ENCODE measurements at regions not wholly inside any gene's neighbourhood (a gene's known extent, or its start where the extent isn't known, plus 50 kb on each side); places are given as distances from the start of the nearest gene placed in this dataset.
"Not testable (repeated sequence)": the region's sequence is repeated elsewhere in the genome, so short reads cannot be mapped to it uniquely, and the experiment has no call there.

GRCh38 chr5:165015126-165015525 lies 1509.7 kb downstream of the MAT2B start:
- H3K4me1 Mint-ChIP-seq = no peaks in the 10 kb centered on the region
- H3K27me3 Mint-ChIP-seq = no peaks in the 10 kb centered on the region
- H3K27ac Mint-ChIP-seq = no peak overlapping the region
- no peak overlapping the region for H3K4me3 Mint-ChIP-seq
- H3K36me3 Mint-ChIP-seq = no peaks in the 10 kb centered on the region
- no peaks in the 10 kb centered on the region for H3K9me3 Mint-ChIP-seq

DNA sequence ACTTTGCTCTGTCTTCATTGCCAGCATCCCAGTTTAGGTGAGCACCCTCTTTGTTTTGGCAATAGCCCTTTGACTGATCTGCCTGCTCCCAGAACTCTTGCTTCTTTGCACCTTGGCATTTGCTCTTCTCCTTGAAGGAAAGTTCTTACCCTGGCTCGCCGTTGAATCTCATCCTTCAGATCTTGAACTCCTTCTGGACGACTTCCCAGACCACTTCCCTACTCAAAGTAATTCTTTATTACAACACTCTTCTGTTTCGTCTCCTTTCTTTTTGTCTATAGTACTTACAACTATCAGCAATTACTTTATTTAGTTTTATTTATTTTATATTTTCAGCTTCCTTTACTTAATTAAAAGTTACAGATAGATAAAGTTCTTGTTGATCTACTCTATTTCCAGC lies 1510.1 kb downstream of the MAT2B start:
- Mint-ChIP-seq H3K36me3 (no peaks in the 10 kb centered on the region), H3K27ac (no peak overlapping the region), H3K9me3 (no peaks in the 10 kb centered on the region), H3K4me3 (no peak overlapping the region), H3K4me1 (no peaks in the 10 kb centered on the region), H3K27me3 (no peaks in the 10 kb centered on the region)

DNA sequence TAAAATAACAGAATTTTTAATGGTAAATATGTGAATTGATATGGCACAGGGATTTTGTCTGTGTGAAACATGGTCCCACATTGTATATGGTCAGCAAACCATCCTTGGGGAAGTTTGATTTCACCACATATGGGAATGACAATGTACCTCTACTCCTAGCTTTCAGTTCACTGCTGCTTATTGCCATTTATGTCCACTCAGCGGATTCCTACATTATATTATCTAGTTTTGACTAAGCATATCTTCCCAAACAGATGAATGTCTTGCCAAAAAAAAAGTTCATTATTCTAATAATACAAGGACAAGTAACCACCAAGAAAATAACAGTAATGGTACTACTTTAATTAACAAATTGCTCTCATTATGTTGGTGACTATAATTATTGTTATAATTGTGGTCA lies 1521.6 kb downstream of the MAT2B start:
- peaks cover 14% of the 10 kb centered on the region for H3K9me3 Mint-ChIP-seq
- H3K36me3 Mint-ChIP-seq = no peaks in the 10 kb centered on the region
- H3K4me3 Mint-ChIP-seq = no peak overlapping the region
- no peak overlapping the region for H3K27ac Mint-ChIP-seq
- no peaks in the 10 kb centered on the region for H3K4me1 Mint-ChIP-seq
- H3K27me3 Mint-ChIP-seq = no peaks in the 10 kb centered on the region

DNA sequence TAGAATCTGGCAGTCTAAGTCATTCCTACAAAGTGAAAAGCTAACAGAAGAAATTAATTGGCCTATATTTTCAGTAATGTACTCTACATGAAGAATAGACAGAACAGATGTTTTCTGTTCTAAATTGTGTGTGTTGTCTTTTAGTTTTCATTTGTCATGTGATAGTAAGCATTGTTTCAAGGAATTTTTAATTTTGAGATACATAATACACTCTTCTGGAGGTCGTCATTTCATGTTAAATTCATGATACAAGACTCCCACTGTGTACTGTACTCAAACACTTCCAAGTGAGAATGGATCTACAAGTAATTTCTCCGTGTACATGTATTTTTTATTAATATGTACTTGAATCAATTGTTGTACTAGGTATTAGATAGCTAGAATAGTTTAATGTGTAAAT lies 1522.9 kb downstream of the MAT2B start:
- Mint-ChIP-seq H3K27me3 (no peaks in the 10 kb centered on the region), H3K36me3 (no peaks in the 10 kb centered on the region), H3K4me3 (no peak overlapping the region), H3K27ac (no peak overlapping the region), H3K4me1 (no peaks in the 10 kb centered on the region), H3K9me3 (peaks cover 13% of the 10 kb centered on the region)

DNA sequence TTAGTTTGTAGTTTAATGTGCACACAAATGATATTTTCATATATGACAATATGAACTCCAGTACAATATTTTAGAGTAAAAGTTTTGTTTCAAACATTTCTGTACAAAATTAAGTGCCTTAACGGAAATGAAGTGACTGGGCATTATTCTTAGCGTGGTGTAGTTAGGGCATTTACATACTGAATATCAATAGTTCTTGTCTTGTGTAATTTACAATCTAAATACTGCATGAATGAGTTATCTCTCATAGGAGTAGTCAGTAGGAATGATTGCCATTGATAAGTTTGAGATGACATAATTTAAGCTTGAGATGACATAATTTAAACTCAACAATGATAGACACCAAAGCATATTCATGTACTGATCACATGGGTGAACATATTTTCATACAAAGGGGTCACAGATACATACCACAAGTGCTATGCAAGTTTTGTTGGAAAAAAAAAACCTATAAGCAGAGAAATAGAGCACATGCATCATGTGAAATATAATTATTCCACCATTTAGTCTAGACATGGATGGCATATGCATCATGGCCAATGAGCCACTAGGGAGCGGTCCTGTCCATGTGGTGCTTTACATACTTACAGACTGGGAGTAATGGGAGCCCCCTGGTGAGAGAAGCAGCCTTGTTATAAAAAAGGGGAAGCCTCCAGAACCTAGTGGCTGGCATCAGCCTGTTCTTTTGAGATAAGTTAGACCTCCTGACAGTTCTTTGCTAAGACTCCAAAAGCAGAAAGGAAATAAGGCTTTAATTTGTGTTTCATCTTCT lies 1523.9 kb downstream of the MAT2B start:
- no peaks in the 10 kb centered on the region for H3K27me3 Mint-ChIP-seq
- no peak overlapping the region for H3K4me3 Mint-ChIP-seq
- peaks cover 5% of the 10 kb centered on the region for H3K9me3 Mint-ChIP-seq
- no peaks in the 10 kb centered on the region for H3K36me3 Mint-ChIP-seq
- no peak overlapping the region for H3K27ac Mint-ChIP-seq
- H3K4me1 Mint-ChIP-seq = no peaks in the 10 kb centered on the region

DNA sequence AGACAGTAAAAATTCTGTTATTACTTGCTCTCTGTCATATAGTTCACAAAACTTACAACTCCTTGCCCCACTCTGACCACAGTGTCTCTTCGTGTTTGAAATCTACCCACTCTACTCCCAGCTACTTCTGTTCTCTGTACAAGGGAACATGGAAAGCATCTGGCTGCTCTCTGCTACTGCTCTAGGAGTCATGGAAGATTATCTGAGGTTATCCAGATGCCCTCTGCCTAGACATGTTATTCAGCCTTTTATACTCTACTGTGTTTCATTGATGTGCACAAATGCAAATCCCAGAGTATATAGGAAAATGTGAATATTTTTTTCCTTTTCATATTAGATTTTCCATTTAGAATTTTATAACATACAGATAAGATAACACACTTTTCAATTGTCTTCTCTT lies 1525.6 kb downstream of the MAT2B start:
- no peaks in the 10 kb centered on the region for H3K4me1 Mint-ChIP-seq
- no peak overlapping the region for H3K27ac Mint-ChIP-seq
- H3K27me3 Mint-ChIP-seq = no peaks in the 10 kb centered on the region
- no peak overlapping the region for H3K4me3 Mint-ChIP-seq
- peaks cover 4% of the 10 kb centered on the region for H3K9me3 Mint-ChIP-seq
- H3K36me3 Mint-ChIP-seq = no peaks in the 10 kb centered on the region

DNA sequence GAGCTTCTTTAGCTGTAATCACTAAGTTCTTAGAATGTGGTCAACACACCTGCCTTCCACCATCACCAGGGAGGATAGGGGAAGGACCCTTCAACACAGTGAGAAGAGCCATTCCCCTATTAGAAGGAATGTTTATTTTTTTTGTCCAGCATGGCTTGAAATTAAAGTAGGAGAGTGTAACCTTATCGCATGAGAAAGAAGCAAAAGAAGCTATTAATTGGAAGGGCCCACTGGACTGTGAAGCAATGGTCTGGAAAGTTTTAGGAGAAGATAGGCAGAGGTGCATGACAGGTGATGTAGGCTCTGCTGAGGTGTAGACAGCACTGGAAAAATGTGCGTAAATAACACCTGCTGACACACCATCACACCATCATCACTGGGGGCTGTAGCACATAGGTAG lies 1526.0 kb downstream of the MAT2B start:
- no peaks in the 10 kb centered on the region for H3K36me3 Mint-ChIP-seq
- peaks cover 4% of the 10 kb centered on the region for H3K9me3 Mint-ChIP-seq
- H3K27me3 Mint-ChIP-seq = no peaks in the 10 kb centered on the region
- no peaks in the 10 kb centered on the region for H3K4me1 Mint-ChIP-seq
- H3K4me3 Mint-ChIP-seq = no peak overlapping the region
- H3K27ac Mint-ChIP-seq = no peak overlapping the region

GRCh38 chr5:165035520-165035919 lies 1530.1 kb downstream of the MAT2B start:
- Mint-ChIP-seq H3K27me3 (no peaks in the 10 kb centered on the region), H3K27ac (no peak overlapping the region), H3K9me3 (peaks cover 4% of the 10 kb centered on the region), H3K36me3 (no peaks in the 10 kb centered on the region), H3K4me1 (no peaks in the 10 kb centered on the region), H3K4me3 (no peak overlapping the region)

- no peak overlapping the region for H3K4me3 Mint-ChIP-seq
- H3K27ac Mint-ChIP-seq = no peak overlapping the region
- H3K9me3 Mint-ChIP-seq = peaks cover 4% of the 10 kb centered on the region
- H3K4me1 Mint-ChIP-seq = no peaks in the 10 kb centered on the region
- no peaks in the 10 kb centered on the region for H3K36me3 Mint-ChIP-seq
- no peaks in the 10 kb centered on the region for H3K27me3 Mint-ChIP-seq
Observed at GRCh38 chr5:165039748-165040147, 1534.3 kb downstream of the MAT2B start.

GRCh38 chr5:165045941-165046340 lies 1540.5 kb downstream of the MAT2B start:
- H3K36me3 Mint-ChIP-seq, H3K4me3 Mint-ChIP-seq, H3K27me3 Mint-ChIP-seq, H3K9me3 Mint-ChIP-seq, H3K27ac Mint-ChIP-seq, H3K4me1 Mint-ChIP-seq: not testable (repeated sequence)

DNA sequence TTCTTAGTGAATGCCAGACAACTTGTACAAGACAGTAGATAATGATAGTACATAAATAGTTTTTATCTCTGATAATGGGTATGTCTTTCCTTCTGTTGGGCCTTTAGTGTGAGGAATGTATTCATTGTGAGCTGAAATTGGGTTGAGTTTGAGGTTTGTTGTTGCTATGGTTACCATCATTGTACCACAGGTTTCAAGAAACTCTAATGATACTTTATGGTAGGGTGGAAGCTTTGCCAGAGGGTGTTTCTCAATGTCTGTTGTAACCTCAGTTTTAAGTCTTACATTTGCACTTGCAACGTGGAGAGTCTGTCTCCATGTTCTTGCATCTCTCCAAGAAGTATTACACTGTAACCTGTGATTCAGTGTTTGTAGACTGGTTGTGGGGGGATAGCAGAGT lies 1550.1 kb downstream of the MAT2B start:
- Mint-ChIP-seq H3K36me3 (no peaks in the 10 kb centered on the region), H3K27ac (no peak overlapping the region), H3K27me3 (no peaks in the 10 kb centered on the region), H3K4me1 (no peaks in the 10 kb centered on the region), H3K4me3 (no peak overlapping the region), H3K9me3 (peaks cover 8% of the 10 kb centered on the region)

DNA sequence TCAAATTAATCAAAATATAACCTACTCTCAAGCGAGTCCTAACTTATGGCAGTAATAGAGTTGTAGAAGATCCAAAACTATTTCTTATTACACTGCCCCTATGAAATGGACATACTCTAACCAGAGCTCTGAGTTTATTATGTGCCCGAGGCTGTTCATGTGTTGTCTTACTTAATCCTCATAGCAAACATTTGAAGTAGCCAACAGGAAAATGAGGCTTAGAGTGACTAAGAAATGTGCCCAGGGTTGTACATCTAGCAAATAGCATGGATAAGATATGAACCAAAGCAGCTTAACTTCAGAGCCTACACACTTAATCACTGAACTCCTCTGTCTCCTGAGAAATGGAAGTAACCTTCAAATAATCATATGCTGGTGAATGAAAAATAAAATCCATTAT lies 1551.7 kb downstream of the MAT2B start:
- Mint-ChIP-seq H3K4me3 (no peak overlapping the region), H3K27me3 (no peaks in the 10 kb centered on the region)

GRCh38 chr5:165066751-165067385 lies 1561.4 kb downstream of the MAT2B start:
- no peaks in the 10 kb centered on the region for H3K36me3 Mint-ChIP-seq
- H3K27ac Mint-ChIP-seq = no peak overlapping the region
- no peaks in the 10 kb centered on the region for H3K4me1 Mint-ChIP-seq
- peaks cover 24% of the 10 kb centered on the region for H3K9me3 Mint-ChIP-seq
- no peaks in the 10 kb centered on the region for H3K27me3 Mint-ChIP-seq
- no peak overlapping the region for H3K4me3 Mint-ChIP-seq

More for the DNA sequence above, 1551.7 kb downstream of the MAT2B start:
- peaks cover 17% of the 10 kb centered on the region for H3K9me3 Mint-ChIP-seq
- H3K27ac Mint-ChIP-seq = no peak overlapping the region
- H3K4me1 Mint-ChIP-seq = no peaks in the 10 kb centered on the region
- no peaks in the 10 kb centered on the region for H3K36me3 Mint-ChIP-seq

- Mint-ChIP-seq H3K9me3 (peaks cover 5% of the 10 kb centered on the region), H3K4me3 (no peak overlapping the region), H3K36me3 (no peaks in the 10 kb centered on the region), H3K27me3 (no peaks in the 10 kb centered on the region), H3K27ac (no peak overlapping the region), H3K4me1 (no peaks in the 10 kb centered on the region)
Observed at GRCh38 chr5:165076686-165077085, 1571.3 kb downstream of the MAT2B start.

DNA sequence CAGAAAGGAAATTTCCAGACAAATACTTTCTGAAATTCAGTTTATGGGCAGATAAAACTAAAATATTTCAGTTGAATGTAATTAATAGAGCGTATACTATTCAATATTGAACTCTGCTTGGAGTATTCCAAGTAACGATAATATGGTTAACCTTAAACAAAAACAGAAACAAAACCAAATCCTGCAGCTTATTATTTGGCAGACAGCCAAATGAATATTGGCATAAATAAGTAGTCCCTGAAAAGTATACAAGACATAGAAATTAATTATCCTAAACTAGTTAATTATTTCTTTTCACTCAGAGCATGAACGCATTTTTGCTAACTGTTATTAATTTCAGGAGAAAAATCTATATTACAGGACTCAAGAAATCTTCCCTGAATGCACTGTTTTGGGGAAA lies 1574.0 kb downstream of the MAT2B start:
- Mint-ChIP-seq H3K4me1 (no peaks in the 10 kb centered on the region), H3K36me3 (no peaks in the 10 kb centered on the region), H3K9me3 (peaks cover 9% of the 10 kb centered on the region), H3K27ac (no peak overlapping the region), H3K27me3 (no peaks in the 10 kb centered on the region), H3K4me3 (no peak overlapping the region)

- peaks cover 7% of the 10 kb centered on the region for H3K9me3 Mint-ChIP-seq
- H3K4me1 Mint-ChIP-seq = no peaks in the 10 kb centered on the region
- H3K4me3 Mint-ChIP-seq = no peak overlapping the region
- no peaks in the 10 kb centered on the region for H3K36me3 Mint-ChIP-seq
- H3K27ac Mint-ChIP-seq = no peak overlapping the region
- H3K27me3 Mint-ChIP-seq = no peaks in the 10 kb centered on the region
Observed at GRCh38 chr5:165083394-165083793, 1578.0 kb downstream of the MAT2B start.

DNA sequence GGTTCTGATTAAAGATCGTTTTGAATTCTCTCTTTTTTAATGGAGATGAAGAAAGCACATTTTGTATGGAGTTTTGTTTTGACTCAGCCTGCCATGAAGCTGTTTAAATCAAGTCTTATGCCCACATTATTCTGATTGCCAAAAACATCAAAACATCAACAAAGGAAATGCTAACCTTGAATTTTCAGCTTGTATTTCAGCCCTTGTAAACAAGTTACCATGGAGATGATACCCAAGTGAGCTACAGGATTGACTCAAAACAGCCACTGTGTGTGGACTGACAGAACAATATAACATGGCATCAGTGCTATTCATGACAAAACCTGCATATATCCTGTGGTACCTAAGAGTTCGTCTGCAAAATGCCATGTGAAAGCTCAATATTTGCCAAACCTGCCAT lies 1581.0 kb downstream of the MAT2B start:
- Mint-ChIP-seq H3K9me3 (peaks cover 7% of the 10 kb centered on the region), H3K27ac (no peak overlapping the region), H3K36me3 (no peaks in the 10 kb centered on the region), H3K4me1 (no peaks in the 10 kb centered on the region), H3K27me3 (no peaks in the 10 kb centered on the region), H3K4me3 (no peak overlapping the region)
